ENCODE measurements at regions not wholly inside any gene's neighbourhood (a gene's known extent, or its start where the extent isn't known, plus 50 kb on each side); places are given as distances from the start of the nearest gene placed in this dataset.

DNA sequence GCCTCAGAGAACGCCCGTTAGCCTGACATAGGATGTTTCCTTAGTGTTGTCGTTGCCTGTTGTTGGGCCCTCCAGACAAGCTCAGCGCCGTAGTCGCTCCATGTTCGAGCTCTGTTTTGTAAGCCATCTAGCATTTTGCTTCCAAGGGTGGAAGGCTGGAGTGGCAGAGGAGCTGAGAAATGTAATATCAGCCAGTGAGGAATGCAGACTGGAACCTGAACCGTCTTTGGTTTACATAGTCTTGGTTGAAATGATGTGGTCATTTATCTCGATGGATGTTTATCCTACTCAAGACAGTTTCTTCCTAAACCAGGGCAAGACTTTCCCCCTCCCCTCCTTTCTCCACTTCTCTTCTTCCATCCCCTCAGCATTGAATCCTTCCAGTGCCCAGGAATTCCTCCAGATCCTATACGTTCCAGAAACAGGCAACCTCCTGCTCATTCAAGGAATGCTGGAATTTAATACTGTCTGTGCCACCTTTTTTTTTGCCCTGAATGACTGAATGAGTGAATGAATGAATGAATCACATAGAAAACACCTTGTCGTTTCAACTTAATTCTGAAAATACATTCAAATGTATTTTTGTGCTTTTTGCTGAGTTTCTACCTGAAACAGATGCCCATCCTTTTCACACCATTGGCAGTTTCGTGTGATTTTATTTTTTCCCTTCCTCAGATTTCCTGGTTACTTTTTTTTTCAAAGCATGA is 109.5 kb upstream of the MBNL2 start:
- no peak for DNase-seq

DNA sequence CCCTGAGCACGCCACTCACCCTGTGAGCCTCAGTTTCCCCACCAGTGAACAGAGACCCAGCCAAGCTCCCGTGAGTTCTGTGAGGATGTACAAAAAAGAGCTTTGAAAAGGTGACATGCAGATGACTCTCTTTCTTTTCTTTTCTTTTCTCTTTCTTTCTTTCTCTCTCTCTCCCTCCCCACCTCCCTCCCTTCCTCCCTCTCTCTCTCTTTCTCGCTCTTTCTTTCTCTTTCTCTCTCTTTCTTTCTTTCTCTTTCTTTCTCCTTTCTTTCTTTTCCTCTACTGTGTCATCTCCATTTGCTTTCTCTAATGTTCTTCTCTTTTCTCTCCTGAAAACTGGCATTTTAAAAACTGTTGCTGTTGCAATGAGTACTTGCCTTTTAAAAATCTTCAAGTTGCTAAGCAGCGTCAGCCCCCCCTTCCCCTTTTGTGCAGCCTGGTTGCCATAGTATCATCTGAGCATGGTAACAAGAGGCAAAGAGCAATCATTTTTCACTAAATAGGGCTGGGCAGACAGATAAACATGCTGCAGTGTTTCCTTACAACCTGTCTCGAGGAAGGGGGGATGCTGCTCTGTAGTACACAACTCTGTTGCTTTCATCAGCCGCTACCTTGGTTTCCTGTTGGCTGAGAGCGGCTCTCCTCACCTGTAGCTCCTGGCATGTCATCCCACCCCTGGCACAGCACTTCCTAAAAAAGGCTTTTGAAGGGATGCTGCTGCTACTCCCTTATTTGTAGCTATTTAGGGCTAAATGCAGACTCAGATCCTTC is 108.7 kb upstream of the MBNL2 start:
- no peak for DNase-seq

DNA sequence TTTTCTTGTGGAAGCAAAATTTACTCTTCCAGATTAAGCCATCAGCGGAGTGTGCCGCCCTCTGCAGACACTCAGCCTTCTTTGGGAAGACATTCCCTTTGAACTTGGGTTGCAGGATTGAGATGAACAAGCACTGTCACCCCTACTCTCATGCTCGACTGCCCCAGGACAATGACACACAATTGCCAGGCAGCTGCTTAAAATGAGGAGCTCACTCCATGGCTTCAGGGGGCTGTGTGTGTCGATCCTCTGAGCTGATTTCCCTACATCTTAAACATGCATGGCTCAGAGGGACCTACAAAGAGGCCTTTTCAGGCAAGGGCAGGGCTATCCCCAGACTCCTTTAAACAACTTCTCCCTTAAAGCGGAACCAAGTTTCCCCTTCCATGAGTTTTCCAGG is 107.5 kb upstream of the MBNL2 start:
- no peak for DNase-seq

DNA sequence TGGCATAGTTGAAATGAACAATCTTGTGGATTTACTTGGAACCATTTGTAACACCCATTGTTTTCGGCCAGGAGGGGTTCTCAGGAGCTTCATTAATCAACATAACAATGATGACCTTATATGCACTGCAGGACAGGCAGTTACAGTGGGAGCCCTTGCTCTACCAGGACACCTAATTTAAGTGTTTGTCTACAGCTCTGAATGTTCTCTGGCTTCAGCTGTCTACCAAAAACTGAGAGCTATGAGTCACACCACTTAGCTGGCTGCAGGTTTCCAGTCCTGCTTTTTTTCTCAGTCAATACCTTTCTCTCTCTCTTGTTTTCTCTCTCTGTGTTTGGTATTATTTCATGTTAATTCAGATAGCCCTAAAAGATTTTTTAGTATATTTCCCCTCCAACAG is 105.4 kb upstream of the MBNL2 start:
- no peak for DNase-seq

DNA sequence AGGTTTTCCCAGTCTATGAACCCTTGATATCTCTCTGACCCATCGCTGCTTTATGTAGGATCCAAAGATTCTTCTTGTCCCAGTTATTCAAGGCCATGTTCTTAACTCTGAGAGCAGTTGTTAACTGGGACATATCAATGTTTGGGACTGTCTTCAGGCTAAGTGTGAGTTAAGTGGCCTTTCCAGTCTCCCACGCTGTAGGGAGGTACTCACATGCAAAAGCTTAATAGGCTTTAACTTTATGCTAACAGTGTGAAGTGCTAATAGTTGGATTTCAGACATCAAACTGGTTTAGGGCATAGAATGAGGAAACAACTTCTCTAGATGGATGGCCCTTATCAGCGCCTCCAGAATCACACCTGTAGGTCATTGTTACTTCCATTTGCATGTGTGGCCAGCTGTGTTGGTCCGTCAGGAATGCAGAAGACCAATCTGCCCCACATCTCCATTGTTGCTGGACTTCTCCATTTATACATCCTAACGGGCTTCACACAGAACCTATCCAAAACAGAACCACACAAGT is 104.7 kb upstream of the MBNL2 start:
- DNase-seq = no peak

DNA sequence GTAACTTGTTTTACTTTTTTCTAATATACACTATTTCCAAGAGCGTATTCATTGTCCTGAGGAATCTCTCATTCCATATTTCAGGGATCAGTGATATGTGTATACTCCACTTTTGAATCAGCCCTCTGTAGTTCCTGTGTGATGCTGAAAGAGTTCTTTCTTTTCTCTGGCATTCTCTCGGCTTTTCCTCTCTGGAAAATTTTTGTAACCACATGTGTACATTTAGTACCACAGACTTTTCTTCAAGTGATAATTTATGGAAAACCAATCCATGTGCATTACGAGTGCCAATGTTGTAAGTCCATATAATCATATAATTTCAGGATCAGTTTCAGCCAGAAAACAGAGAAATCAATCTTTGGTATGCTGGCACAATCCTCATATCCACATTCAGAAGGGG is 102.2 kb upstream of the MBNL2 start:
- no peak for DNase-seq

DNA sequence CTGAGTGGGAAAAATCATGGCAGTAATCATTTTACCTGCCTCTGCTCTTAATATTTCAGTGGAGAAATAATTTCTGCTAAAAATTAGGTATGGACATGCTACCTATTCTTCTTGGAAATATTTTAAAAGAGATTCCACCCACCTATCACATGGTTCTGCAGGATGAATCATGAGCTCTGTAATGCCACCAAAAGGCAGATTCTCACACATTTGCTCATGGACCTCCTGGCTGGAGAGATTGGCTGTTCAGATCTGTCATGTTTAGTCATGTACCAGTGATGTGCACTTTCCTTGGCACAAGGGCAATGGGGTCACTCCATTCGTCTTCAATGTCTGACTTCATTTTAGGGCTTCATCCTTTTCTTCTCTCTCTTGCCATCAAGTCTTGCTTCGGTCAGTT is 101.8 kb upstream of the MBNL2 start:
- DNase-seq = no peak

DNA sequence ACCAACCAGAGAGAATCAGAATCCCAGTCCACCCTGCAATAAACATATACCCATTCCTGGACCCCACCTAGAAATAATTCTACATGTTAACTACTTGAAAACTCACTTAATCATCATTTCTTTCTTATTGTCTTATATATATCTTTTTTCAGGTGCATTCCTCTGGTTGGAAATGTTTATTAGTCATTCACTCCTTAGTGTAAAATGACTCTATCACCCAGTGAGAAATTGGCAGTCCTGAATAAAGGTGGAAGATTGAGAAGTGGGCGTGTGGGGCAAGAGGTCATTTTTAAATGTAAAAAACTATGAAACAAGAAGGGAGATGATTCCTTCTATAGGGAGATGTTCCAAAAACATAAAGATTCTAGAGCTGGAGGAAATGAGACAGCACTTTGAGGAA is 101.2 kb upstream of the MBNL2 start:
- no peak for DNase-seq

DNA sequence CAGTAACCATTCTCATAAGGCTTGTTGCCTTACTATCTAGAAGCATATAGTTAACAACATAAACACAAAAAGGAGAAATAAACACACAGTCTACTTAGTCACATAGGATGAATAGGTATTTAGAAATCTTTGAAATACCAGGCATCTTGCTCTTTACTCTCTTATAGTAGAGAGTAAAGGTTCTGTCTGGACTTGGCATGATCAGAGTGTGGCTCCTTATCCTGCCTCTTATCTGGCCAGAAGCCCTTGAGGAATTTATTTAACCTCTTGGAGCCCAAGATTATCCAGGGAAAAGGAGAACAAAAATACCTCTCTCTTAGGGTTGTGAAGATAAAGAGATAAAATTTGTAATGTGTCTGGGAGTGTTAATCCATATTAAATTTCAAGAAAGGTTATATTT is 100.2 kb upstream of the MBNL2 start:
- no peak for DNase-seq

DNA sequence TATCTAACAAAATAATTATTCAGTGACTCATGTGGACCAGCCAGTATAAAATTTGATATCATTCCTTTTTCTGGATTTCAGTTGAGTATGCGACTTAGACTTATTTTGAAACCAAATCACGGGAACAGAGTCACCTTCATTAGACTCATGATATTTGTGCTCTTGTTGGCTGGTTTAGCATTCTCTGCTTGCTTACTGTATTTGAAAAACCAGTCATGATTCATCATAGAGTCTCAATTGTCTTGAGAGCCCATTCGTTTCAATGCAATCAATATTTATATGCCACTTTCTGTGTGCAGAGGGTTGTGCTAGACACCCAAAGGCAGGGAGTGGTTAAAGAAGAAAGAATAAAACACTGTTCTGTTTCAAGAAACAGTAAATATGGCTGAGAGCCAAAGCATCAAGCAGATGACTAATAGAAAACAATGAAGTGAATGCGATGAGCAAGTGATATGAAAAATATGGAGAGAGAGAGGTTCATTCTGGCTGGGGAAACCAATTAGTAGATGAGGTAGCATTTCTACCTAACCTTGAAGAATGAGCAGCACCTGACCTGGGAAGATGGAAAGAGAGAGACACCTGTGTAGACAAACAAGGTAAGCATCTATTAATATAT is 99.6 kb upstream of the MBNL2 start:
- no peak for DNase-seq

DNA sequence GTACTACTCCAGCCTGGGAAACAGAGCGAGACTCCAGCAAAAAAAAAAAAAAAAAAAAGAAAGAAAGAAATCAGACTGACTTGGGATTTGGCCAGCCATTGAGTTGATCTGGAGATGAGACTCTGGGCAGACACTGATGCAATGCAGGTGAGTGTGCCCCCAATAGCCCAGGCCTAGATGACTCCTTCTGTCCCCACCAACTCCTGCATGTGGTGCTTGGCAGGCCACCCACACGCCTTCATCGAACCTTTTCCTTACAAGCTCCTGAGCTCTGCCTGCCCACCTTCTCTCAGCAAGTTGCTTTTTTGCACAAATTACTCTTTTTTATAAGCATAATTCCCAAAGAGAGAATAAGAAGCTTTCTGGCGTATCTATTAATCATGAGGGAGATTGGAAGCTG is 97.9 kb upstream of the MBNL2 start:
- DNase-seq = no peak

DNA sequence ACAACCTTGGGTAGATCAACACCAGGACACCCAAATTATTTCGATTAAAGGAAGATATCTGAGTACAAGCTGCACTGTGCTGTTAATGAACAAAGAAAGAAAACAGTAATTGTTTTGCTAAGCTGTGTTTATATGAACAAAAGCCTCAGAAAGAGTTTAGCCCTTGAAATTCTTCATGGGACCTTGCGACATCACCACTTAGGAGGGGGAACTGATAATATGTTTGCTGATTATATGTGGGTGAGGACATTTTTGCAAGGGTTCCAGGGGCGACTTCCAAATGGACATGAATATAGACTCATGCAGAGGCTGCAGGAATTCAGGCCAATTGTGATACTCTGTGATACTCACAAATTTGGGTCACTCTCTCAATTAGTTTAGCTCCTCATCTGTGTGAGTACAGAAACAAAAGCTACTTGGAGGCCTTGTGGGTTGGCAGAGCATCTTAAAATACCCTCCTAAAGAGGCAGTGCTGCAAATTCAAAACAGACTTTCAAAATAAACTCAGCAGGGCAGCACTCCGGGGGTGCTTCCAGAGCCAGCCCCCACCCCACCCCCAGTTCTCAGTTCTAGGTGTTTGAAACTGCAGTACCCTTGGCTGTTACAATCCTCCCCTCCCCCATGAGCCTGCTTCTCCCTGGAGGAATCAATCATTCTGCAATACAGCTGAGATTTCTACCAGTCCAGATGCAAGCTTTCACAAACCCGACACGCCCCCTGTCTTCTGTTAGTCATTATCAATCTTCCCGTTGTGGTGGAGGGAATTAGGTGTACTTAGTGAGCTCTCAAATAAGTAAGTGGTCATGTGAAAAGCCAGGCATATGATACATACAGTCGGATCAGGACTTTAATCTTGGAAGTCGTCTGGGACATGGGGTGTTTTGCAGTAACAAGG is 97.0 kb upstream of the MBNL2 start:
- no peak for DNase-seq

DNA sequence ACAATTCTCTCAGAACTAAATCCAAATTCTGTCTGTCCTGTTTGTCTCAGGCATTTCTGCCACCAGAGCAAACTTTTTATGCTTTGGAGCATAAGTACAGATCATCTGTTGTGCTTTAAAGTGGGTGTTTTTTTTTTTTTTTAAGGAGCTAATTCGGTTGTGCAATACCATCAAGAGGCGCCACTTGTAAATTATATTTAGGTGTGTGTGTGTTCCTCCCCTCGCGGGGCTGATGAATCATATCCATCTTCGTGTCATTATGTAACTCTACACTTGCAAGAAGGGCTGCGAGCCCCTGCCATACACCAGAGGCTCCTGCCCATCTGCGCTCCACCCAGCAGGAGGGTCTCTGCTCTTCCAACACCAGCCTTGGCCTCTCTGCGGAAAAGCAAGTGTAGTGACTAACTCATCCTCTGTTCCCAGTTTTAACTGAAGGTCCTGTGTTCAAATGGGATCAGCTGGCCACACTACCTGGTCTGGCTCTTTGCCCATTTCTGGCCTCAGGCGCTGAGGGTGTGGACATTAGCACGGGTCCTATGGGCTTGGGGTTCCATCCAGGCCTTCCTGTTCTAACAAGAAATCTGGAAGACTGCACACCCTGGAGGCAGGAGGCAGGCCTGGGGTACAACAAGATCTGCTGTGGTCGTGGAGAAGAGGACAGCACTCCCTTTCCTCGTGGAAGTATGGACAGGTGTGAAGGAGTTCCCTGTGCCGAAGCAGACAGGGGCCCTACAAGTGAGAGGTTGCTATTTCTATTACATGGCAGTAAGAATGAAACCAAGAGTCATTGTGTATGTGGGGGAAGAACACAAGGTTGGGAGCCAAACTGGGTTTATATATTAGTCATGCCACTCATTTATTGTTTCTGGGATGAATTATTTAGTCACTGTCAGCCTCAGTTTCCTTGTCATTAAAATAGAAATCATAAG is 96.1 kb upstream of the MBNL2 start:
- no peak for DNase-seq

DNA sequence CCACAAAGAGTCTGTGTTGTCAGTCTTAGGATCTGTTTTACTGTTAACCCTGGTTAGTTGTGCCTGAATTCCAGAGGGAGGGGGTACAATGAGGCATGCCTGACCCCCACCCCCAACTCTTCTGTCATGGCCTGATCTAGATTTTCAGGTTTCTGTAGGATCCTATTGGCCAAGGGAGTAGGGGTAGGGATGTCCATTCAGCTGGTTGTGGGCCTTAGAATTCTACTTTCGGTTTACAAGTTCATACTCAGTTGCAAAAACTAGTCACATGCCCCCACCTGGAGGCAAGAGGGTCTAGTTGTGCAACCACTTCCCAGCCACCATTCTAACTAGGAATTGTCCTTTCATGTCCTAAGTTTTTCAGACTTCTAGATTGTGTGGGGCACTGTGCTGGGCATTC is 94.3 kb upstream of the MBNL2 start:
- DNase-seq = no peak

DNA sequence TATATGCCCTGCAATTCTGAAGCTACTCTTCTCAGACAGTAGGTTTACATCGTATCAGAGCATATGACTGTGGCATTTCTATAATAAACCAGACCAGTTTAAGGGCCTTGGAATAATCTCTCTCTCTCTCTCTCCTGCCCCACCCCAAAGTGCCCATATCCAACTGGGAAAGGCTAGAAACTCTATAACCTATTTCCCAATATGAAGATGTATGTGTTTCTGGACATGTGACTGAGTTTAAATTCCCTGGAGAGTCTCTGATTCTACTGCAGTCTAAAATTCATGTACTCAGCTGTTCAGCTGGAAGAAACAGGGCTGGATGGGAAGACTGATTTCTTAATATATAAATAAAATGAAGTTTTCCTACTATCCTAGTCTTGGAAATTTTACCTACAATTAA is 91.9 kb upstream of the MBNL2 start:
- no peak for DNase-seq

DNA sequence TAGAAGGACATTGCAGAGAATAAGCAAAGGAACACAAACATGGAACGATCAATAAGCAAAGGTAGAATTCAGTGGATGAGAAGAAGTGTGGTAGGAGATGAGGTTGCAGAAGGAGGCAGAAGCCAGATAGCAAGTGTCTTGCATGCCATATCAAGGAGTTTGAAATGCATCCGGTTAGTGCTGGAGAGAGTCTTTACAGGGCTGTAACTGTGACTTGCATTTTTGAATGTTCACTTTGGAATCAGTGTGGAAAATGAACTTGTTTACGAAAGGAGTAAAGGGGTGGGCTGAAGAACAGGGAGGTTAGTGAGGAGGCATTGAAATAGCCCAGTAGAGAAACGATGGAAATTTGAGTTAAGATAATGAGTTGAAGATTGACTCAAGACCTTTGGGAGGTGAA is 90.7 kb upstream of the MBNL2 start:
- DNase-seq = no peak

DNA sequence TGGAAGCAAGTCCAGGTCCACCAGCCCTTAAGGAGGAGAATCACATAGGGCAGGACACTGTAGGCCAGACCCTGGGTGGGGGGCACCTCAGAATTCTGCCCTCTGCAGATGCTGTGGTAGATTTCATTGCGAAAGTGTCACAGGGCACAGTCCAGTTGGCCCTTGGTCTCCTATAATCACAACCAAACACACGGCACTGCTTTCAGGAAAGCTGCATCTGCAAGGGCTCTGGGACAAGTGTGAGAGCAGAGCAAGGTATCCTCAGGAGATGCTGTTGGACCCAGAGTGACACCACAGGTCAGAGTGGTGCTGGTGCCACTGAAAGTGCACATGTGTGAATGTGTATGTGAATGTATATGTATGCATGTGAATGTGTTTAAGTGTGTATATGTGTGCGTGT is 88.6 kb upstream of the MBNL2 start:
- no peak for DNase-seq

DNA sequence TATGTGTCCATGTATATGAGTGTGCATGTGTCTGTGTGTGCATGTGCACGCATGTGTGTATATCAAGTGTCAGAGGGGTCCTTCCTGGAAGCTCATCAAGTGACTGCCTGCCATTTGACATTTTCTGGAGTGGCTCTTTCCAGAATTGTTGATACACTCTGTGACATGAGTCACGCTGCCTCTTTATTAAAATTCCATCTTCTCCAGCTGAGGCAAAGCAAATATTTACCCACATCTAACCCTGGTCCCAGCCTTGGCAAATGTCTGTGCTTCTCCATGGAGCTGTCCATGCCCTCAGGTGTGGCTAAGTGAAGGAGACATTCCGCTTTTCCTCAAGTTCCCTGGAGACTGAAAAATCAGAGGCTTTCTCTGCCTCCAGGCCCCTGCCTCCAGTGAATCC is 88.2 kb upstream of the MBNL2 start:
- no peak for DNase-seq

DNA sequence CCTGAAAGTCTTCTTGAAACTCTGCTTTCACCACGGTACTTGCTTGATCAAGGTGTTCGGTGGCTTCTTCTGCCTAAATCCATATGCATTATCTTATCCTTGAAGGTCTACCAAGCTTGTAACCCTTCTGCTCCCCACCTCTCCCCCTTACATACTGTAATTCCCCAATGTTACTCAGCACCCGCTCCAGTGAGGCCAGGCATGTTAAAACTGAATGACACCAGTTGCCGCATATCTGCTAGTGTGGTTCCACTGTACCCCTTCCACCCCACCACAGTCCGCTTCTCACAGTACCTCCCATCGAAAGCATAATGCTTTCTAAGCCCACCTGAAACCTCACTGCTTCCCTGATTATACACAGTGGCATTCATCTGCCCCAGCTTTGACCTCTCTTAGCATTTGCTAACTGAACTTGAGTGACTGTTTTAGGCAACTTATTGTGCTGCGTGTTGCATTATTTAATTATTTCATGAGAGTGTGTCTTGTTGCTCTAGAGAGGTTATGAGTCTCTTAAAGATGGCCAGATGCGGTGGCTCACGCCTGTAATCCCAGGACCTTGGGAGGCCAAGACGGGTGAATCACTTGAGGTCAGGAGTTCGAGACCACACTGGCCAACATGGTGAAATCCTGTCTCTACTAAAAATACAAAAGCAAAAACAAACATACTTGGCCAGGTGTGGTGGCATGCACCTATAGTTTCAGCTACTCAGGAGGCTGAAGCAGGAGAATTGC is 87.6 kb upstream of the MBNL2 start:
- no peak for DNase-seq

DNA sequence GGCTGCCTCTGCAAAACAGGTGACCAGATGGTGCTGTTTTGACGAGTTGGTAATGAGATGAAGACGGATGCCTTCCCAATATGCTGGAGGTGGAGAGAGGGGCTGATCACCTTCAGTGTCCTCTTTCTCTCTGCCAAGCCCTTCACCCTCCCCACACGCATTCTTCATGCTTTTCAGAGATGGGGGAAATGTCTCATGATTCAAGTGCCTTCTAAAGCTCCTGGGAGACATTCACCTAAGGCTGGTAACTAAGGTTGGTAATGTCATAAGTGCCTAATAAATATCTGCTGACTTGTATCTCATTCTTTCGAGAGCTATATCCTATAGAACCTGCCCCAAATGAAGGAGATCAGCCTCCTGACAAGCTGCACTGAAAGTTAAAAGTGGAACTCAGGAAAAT is 86.2 kb upstream of the MBNL2 start:
- DNase-seq = no peak

DNA sequence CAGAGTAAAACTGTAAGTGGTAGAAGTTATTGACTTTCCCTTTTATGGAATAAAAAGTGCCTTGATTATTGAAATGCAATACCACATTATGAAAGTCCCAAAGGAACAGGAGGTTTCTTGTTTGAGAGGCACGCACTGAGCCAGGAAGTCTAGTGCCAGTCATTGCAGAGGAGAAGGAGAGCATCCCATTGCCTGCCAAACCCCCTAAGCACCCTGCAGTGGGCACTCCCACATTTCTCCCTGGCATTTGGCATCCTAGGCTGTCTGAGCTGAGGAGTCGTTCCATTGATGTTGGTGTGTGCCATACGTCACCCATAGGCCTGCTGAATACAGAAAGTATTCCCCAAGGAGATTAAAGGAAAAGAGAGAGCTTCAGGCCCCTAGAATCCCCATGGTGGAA is 85.7 kb upstream of the MBNL2 start:
- no peak for DNase-seq
